ENCODE measurements at regions not wholly inside any gene's neighbourhood (a gene's known extent, or its start where the extent isn't known, plus 50 kb on each side); places are given as distances from the start of the nearest gene placed in this dataset.

GRCh38 chr6:48229841-48230240 is 118.8 kb upstream of the PTCHD4 start:
- H3K27ac ChIP-seq, result no peak overlapping the region
- POLR2A ChIA-PET (ENCODE audit: low non-redundant PET), result no interaction called here
- TF ChIP-seq CTCF (conservative IDR thresholded peaks at IDR 0.05; ENCODE audit: low read depth), result no peak
- CTCF ChIA-PET, result interaction anchor here (0.6 to 0.7 kb wide), 3 partner anchors 93 to 1061 kb away, joined by 3 to 4 read pairs (median 3); no protein-coding TSS in a partner anchor
- DNase-seq (ENCODE audit: low spot score), result no peak

- ChIA-PET POLR2A (ENCODE audit: low non-redundant PET) (no interaction called here), CTCF (no interaction called here)
- no peak for TF ChIP-seq CTCF (conservative IDR thresholded peaks at IDR 0.05; ENCODE audit: low read depth)
- no peak overlapping the region for H3K27ac ChIP-seq
- DNase-seq (ENCODE audit: low spot score), result no peak
Observed at GRCh38 chr6:48222241-48222640, 111.2 kb upstream of the PTCHD4 start.

- peak overlapping the region; percentile 52 for H3K27ac ChIP-seq
- TF ChIP-seq CTCF (conservative IDR thresholded peaks at IDR 0.05; ENCODE audit: low read depth), result no peak
- ChIA-PET POLR2A (ENCODE audit: low non-redundant PET) (no interaction called here), CTCF (no interaction called here)
- DNase-seq (ENCODE audit: low spot score), result no peak
Observed at GRCh38 chr6:48213076-48213788, 102.2 kb upstream of the PTCHD4 start.

- CTCF ChIA-PET, result no interaction called here
- no peak for TF ChIP-seq CTCF (conservative IDR thresholded peaks at IDR 0.05; ENCODE audit: low read depth)
- POLR2A ChIA-PET (ENCODE audit: low non-redundant PET), result no interaction called here
- no peak for DNase-seq (ENCODE audit: low spot score)
- H3K27ac ChIP-seq, result no peak overlapping the region
Observed at GRCh38 chr6:48212501-48212900, 101.5 kb upstream of the PTCHD4 start.

- CTCF ChIA-PET, result no interaction called here
- POLR2A ChIA-PET (ENCODE audit: low non-redundant PET), result no interaction called here
- no peak for DNase-seq (ENCODE audit: low spot score)
- TF ChIP-seq CTCF (conservative IDR thresholded peaks at IDR 0.05; ENCODE audit: low read depth), result no peak
- H3K27ac ChIP-seq, result no peak overlapping the region
Observed at GRCh38 chr6:48206091-48206490, 95.1 kb upstream of the PTCHD4 start.

- DNase-seq (ENCODE audit: low spot score), result no peak
- H3K27ac ChIP-seq, result no peak overlapping the region
- POLR2A ChIA-PET (ENCODE audit: low non-redundant PET), result no interaction called here
- no peak for TF ChIP-seq CTCF (conservative IDR thresholded peaks at IDR 0.05; ENCODE audit: low read depth)
- CTCF ChIA-PET, result no interaction called here
Observed at GRCh38 chr6:48200869-48201390, 89.9 kb upstream of the PTCHD4 start.

All from RWPE1 (cell line).